ENCODE measurements at regions not wholly inside any gene's neighbourhood (a gene's known extent, or its start where the extent isn't known, plus 50 kb on each side); places are given as distances from the start of the nearest gene placed in this dataset.
"Not testable (repeated sequence)": the region's sequence is repeated elsewhere in the genome, so short reads cannot be mapped to it uniquely, and the experiment has no call there.

DNA sequence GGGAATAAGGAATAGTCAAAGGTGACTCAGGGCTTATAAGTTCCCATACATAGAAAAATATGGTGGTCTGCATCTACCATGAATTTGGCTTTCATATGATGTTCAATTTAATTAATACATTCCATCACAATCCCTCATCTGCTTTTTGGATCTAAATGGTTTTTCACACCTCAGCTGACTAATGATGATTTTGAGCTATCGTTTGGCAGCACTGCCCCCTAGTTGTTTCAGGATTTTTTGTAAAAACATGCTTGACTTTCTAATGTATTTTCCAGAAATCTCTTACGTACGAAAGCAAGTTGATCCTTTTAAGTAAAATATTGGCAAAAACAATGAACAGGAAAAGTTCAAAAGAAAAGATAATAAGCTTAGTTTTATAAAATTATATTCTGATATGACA lies 408.6 kb upstream of the ADGRB3 start:
- Histone ChIP-seq H3K9ac (no peak overlapping the region), H3K4me2 (no peak overlapping the region), H2AFZ (ENCODE audit: low read depth) (no peak overlapping the region), H3K27me3 (ENCODE audit: insufficient read depth, low read depth) (no peaks in the 10 kb centered on the region), H3K27ac (no peak overlapping the region), H3K4me3 (IDR thresholded peaks at IDR 0.05; ENCODE audit: insufficient read depth, low read depth, low read length) (no peak overlapping the region), H3K79me2 (ENCODE audit: insufficient read depth, low read depth) (no peaks in the 10 kb centered on the region), H3K36me3 (ENCODE audit: insufficient read depth) (no peaks in the 10 kb centered on the region), H3K4me1 (ENCODE audit: low read depth, poor library complexity, severe bottlenecking) (no peaks in the 10 kb centered on the region), H4K20me1 (ENCODE audit: insufficient read depth) (no peaks in the 10 kb centered on the region)
- TF ChIP-seq, protein P1, sequence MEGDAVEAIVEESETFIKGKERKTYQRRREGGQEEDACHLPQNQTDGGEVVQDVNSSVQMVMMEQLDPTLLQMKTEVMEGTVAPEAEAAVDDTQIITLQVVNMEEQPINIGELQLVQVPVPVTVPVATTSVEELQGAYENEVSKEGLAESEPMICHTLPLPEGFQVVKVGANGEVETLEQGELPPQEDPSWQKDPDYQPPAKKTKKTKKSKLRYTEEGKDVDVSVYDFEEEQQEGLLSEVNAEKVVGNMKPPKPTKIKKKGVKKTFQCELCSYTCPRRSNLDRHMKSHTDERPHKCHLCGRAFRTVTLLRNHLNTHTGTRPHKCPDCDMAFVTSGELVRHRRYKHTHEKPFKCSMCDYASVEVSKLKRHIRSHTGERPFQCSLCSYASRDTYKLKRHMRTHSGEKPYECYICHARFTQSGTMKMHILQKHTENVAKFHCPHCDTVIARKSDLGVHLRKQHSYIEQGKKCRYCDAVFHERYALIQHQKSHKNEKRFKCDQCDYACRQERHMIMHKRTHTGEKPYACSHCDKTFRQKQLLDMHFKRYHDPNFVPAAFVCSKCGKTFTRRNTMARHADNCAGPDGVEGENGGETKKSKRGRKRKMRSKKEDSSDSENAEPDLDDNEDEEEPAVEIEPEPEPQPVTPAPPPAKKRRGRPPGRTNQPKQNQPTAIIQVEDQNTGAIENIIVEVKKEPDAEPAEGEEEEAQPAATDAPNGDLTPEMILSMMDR (conservative IDR thresholded peaks at IDR 0.05; ENCODE audit: low read depth, low read length) = peak; percentile 17; the same call in 1 of the 2 replicates

DNA sequence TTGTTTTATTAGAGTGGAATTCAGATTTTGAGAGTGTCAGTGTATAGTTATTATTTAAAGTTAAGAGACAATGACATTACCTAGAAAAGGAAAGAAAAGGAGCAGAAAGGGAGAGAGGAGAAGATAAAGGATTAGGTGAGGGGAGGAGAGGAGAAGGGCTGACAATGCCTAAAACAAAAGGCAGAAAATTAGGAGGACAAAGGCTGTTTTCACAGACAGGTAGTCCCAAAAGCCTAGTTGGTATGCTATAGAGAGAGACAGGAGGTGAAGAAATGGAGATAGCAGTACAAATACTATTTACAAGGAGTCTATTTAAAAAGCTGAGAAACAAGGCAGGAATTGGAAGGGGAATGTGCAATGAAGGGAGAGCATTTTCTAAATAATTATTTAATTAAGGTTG lies 409.4 kb upstream of the ADGRB3 start:
- TF ChIP-seq, protein P1 (conservative IDR thresholded peaks at IDR 0.05; ENCODE audit: low read depth, low read length) = no peak
- Histone ChIP-seq H2AFZ (ENCODE audit: low read depth) (no peak overlapping the region), H3K4me3 (IDR thresholded peaks at IDR 0.05; ENCODE audit: insufficient read depth, low read depth, low read length) (no peak overlapping the region), H3K9ac (no peak overlapping the region), H3K27me3 (ENCODE audit: insufficient read depth, low read depth) (no peaks in the 10 kb centered on the region), H3K4me2 (no peak overlapping the region), H3K36me3 (ENCODE audit: insufficient read depth) (no peaks in the 10 kb centered on the region), H4K20me1 (ENCODE audit: insufficient read depth) (no peaks in the 10 kb centered on the region), H3K79me2 (ENCODE audit: insufficient read depth, low read depth) (no peaks in the 10 kb centered on the region), H3K27ac (no peak overlapping the region), H3K4me1 (ENCODE audit: low read depth, poor library complexity, severe bottlenecking) (no peaks in the 10 kb centered on the region)

DNA sequence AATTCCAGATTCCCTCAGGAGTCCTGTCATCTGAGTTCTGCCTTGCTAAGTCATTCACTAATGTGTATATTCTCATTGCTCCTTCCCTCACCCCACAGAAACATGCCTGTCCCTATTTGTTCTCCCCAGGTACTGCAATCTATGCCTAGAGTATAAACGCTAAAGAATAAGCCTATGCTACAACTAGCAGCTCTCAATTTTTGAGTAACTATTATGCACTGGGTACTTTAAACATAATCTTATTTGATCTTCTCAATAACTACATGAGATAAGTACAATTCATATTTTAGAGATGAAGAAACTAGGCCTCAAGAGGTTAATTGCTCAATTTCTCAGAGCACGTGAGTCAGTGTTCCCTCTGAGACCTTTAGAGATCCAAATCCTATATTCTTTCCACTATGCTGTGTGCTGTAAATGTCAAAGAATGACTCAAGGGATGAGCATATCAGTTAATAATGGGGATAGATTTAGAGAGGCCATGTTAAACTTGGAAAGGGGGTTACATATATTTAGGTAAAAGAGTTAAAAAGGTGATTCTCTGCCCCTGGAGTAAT lies 423.8 kb upstream of the ADGRB3 start:
- Histone ChIP-seq H3K4me3 (IDR thresholded peaks at IDR 0.05; ENCODE audit: insufficient read depth, low read depth, low read length) (no peak overlapping the region), H3K4me2 (no peak overlapping the region), H3K4me1 (ENCODE audit: low read depth, poor library complexity, severe bottlenecking) (no peaks in the 10 kb centered on the region), H3K27ac (no peak overlapping the region), H4K20me1 (ENCODE audit: insufficient read depth) (no peaks in the 10 kb centered on the region), H2AFZ (ENCODE audit: low read depth) (no peak overlapping the region), H3K9ac (no peak overlapping the region), H3K79me2 (ENCODE audit: insufficient read depth, low read depth) (no peaks in the 10 kb centered on the region), H3K36me3 (ENCODE audit: insufficient read depth) (no peaks in the 10 kb centered on the region), H3K27me3 (ENCODE audit: insufficient read depth, low read depth) (no peaks in the 10 kb centered on the region)
- TF ChIP-seq, protein P1 (conservative IDR thresholded peaks at IDR 0.05; ENCODE audit: low read depth, low read length) = no peak

DNA sequence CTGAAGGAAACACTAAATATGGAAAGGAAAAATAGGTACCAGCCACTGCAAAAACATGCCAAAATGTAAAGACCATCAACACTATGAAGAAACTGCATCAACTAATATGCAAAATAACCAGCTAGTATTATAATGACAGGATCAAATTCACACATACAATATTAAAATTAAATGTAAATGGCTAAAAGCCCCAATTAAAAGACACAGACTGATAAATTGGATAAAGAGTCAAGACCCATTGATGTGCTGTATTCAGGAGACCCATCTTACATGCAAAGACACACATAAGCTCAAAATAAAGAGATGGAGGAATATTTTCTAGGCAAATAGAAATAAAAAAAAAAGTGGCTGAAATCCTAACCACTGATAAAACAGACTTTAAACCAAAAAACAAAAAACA lies 427.5 kb upstream of the ADGRB3 start:
- not testable (repeated sequence) for H3K4me2 ChIP-seq; H3K4me3 ChIP-seq (IDR thresholded peaks at IDR 0.05; ENCODE audit: insufficient read depth, low read depth, low read length); H3K36me3 ChIP-seq (ENCODE audit: insufficient read depth); H3K9ac ChIP-seq; H3K27me3 ChIP-seq (ENCODE audit: insufficient read depth, low read depth); H4K20me1 ChIP-seq (ENCODE audit: insufficient read depth); H3K27ac ChIP-seq; H3K79me2 ChIP-seq (ENCODE audit: insufficient read depth, low read depth); H2AFZ ChIP-seq (ENCODE audit: low read depth); H3K4me1 ChIP-seq (ENCODE audit: low read depth, poor library complexity, severe bottlenecking)

DNA sequence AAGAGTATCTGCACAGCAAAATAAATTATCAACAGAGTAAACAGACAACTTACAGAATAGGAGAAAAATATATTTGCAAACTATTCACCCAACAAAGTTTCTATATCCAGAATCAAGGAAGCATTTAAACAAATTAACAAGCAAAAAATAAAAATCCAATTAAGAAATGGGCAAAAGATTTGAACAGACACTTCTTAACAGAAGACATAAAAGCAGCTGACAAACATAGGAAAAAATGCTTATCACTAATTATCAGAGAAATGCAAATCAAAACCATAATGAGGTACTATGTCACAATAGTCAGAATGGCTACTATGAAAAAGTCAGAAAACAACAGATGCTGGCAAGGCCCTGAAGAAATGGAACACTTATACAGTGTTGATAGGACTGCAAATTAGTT lies 434.2 kb upstream of the ADGRB3 start:
- H3K4me2 ChIP-seq = no peak overlapping the region
- H3K27me3 ChIP-seq (ENCODE audit: insufficient read depth, low read depth) = no peaks in the 10 kb centered on the region
- no peaks in the 10 kb centered on the region for H3K4me1 ChIP-seq (ENCODE audit: low read depth, poor library complexity, severe bottlenecking)
- TF ChIP-seq, protein P1 (conservative IDR thresholded peaks at IDR 0.05; ENCODE audit: low read depth, low read length) = no peak
- no peaks in the 10 kb centered on the region for H3K79me2 ChIP-seq (ENCODE audit: insufficient read depth, low read depth)
- no peak overlapping the region for H2AFZ ChIP-seq (ENCODE audit: low read depth)
- no peak overlapping the region for H3K27ac ChIP-seq
- no peak overlapping the region for H3K9ac ChIP-seq
- H3K36me3 ChIP-seq (ENCODE audit: insufficient read depth) = no peaks in the 10 kb centered on the region
- no peak overlapping the region for H3K4me3 ChIP-seq (IDR thresholded peaks at IDR 0.05; ENCODE audit: insufficient read depth, low read depth, low read length)
- H4K20me1 ChIP-seq (ENCODE audit: insufficient read depth) = no peaks in the 10 kb centered on the region
